Peyer's patch (tissue), 4 donors: ENCODE measurements at regions not wholly inside any gene's neighbourhood (a gene's known extent, or its start where the extent isn't known, plus 50 kb on each side); places are given as distances from the start of the nearest gene placed in this dataset.
A peak's percentile ranks its signal among the peaks of the same experiment; 100 is the strongest.

Experiments
- DNase-seq, 3 donors: peaks; one replicate each; pipeline ENCODE4 v3.0.0-alpha.2; 2017 to 2019
- H3K27ac ChIP-seq, 4 donors: fragments of 200-600 bp; sonication (generic); one replicate each; pipeline ENCODE4 v1.5.1; 2016 to 2019
- H3K27me3 ChIP-seq, 2 donors: fragments of 200-600 bp; sonication (generic); one replicate each; pipeline ENCODE4 v1.5.1; 2019
- H3K36me3 ChIP-seq, 3 donors: fragments of 200-600 bp; sonication (generic); one replicate each; pipeline ENCODE4 v1.5.1; 2016 to 2019
- H3K4me1 ChIP-seq, 4 donors: fragments of 200-600 bp; sonication (generic); one replicate each; pipeline ENCODE4 v1.5.1; 2016 to 2019
- H3K4me3 ChIP-seq, 4 donors: fragments of 200-600 bp; sonication (generic); 1 replicate in 3 of 4; 2 replicates in 1 of 4; pipeline ENCODE4 v1.5.1; 2016 to 2019; ENCODE audit warnings: mild to moderate bottlenecking in 1 of 4
- H3K9me3 ChIP-seq, 4 donors: fragments of 200-600 bp; sonication (generic); one replicate each; pipeline ENCODE4 v1.5.1; 2016 to 2019; ENCODE audit warnings: mild to moderate bottlenecking in 1 of 4
- POLR2A ChIP-seq, 2 donors: fragments of 450-650 bp; IDR thresholded peaks; one replicate each; pipeline ENCODE4 v1.5.1; 2017; ENCODE audit warnings: antibody characterized with exemption in 2 of 2, mild to moderate bottlenecking in 2 of 2, moderate library complexity in 2 of 2
- TF ChIP-seq, protein P1 (sequence below), 6 experiments: fragments of 450-650 bp in 4 of 6; fragments of 200-600 bp in 2 of 6; sonication (generic) in 1 of 6; IDR thresholded peaks; one replicate each; pipeline ENCODE4 v1.5.1; 2017 to 2019; ENCODE audit warnings: antibody characterized with exemption in 6 of 6, mild to moderate bottlenecking in 3 of 6, moderate library complexity in 1 of 6

DNA sequence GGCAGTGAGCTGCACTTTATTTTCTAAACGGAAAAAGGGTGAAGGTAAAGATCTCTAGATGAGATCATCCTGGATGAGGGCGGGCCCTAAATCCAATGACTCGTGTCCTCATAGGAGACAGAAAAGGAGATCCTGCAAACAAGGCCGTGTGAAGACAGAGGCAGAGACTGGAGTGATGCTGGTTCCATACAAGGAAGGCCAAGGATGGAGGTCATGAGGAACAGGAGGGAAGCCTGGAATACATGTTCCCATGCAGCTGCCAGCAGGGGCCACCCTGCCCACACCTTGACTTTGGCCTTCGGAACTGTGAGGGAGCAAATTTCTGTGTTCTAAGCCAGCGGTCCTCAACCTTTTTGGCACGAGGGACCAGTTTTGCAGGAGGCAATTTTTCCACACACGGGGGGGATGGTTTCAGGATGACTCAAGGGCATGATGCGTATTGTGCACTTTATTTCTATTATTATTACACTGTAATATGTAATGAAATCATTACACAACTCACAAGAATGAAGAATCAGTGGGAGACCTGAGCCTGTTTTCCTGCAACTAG, 94.3 kb downstream of the PSMG1 start:
- no peaks in the 10 kb centered on the region for H3K4me1 ChIP-seq
- peak overlapping the region in 2 of 4 donors; percentile 6 to 68 for H3K27ac ChIP-seq

DNA sequence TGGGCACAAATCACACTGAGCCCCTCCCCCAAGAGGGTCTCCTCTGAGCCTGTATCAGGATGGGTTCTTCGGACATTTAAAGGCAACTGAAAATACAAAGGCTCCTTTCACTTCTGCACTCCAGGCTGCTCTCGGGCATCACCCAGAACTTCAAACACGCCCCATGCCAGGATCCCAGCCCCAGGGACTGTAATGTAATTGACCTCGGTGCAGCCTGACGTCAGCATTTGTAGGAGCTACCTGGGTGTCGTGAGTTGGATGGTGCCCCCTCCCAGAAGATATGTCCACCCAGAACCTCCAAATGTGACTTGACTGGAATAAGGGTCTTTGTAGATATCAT, 95.2 kb downstream of the PSMG1 start:
- no peak for DNase-seq
- H3K9me3 ChIP-seq = no peaks in the 10 kb centered on the region
- no peaks in the 10 kb centered on the region for H3K4me1 ChIP-seq
- TF ChIP-seq POLR2A (IDR thresholded peaks at IDR 0.05) = no peak
- TF ChIP-seq, protein P1, sequence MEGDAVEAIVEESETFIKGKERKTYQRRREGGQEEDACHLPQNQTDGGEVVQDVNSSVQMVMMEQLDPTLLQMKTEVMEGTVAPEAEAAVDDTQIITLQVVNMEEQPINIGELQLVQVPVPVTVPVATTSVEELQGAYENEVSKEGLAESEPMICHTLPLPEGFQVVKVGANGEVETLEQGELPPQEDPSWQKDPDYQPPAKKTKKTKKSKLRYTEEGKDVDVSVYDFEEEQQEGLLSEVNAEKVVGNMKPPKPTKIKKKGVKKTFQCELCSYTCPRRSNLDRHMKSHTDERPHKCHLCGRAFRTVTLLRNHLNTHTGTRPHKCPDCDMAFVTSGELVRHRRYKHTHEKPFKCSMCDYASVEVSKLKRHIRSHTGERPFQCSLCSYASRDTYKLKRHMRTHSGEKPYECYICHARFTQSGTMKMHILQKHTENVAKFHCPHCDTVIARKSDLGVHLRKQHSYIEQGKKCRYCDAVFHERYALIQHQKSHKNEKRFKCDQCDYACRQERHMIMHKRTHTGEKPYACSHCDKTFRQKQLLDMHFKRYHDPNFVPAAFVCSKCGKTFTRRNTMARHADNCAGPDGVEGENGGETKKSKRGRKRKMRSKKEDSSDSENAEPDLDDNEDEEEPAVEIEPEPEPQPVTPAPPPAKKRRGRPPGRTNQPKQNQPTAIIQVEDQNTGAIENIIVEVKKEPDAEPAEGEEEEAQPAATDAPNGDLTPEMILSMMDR (IDR thresholded peaks at IDR 0.05) = no peak
- peak overlapping the region in 1 of 4 donors; percentile 68 for H3K27ac ChIP-seq
- H3K4me3 ChIP-seq = no peak overlapping the region
- H3K27me3 ChIP-seq = no peaks in the 10 kb centered on the region
- no peaks in the 10 kb centered on the region for H3K36me3 ChIP-seq

More for the DNA sequence above, 94.3 kb downstream of the PSMG1 start:
- no peaks in the 10 kb centered on the region for H3K36me3 ChIP-seq
- no peaks in the 10 kb centered on the region for H3K27me3 ChIP-seq
- no peak overlapping the region for H3K4me3 ChIP-seq
- DNase-seq = peak in 1 of 3 donors; percentile 66
- no peak for TF ChIP-seq POLR2A (IDR thresholded peaks at IDR 0.05)
- TF ChIP-seq, protein P1 (IDR thresholded peaks at IDR 0.05) = no peak
- H3K9me3 ChIP-seq = no peaks in the 10 kb centered on the region

DNA sequence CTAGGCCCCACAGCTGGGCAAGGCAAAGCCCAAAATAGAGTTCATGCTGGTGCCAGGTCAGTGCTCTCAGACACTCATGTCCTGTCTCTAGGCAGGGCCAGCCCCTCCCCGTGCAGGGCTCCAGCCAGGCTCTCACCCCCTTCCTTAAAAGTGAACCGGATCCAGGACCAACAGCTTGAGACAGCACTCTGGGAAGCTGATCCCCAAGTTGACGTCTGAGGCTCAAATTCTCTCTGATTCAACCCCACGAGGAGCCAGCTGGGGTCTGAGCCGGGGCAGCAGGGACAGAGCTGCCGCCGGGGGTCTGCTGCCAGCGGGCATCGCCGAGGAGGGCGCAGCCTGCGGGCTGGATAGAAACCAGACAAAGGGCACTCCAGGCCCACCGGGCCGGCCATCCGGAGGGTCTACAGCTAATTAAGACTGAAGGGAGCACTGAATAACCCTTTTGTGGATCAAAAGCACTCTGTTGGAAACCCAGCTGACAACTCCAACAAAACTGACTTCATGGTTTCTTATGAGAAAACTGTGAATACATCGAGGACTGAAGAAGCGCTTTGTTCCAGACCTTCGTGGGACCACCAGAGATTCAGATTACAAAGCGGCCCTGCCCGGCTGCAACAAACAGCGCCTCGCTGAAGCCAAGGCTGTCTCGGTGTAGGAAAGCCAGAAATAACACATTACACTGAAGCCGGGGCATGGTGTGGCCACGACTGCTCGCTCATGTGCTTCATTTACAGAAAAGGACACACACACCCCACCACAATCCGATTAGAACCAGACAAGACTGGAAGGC, 95.8 kb downstream of the PSMG1 start:
- Histone ChIP-seq H3K36me3 (no peaks in the 10 kb centered on the region), H3K4me1 (no peaks in the 10 kb centered on the region), H3K27me3 (no peaks in the 10 kb centered on the region), H3K27ac (peak overlapping the region in 1 of 4 donors; percentile 68), H3K4me3 (no peak overlapping the region), H3K9me3 (no peaks in the 10 kb centered on the region)
- TF ChIP-seq POLR2A (IDR thresholded peaks at IDR 0.05) = no peak
- TF ChIP-seq, protein P1 (IDR thresholded peaks at IDR 0.05) = no peak
- no peak for DNase-seq

DNA sequence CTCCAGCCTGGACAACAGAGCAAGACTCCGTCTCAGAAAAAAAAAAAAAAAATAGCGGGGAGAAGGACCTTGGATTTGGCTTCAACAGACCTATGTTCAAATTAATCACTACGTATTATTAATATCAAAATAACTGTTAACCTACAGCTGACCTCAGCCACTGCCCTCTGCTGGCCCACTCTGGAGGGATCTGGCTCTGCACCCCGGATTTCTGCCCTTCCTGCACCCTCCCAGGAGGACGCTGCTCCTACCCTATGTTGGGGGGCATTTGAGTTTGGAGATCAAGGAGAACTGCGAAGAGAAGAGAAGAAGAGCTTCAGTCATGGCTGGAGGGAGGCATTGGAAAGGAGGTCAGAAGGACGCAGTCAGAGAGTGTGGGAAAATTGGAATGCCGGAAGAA, 96.7 kb downstream of the PSMG1 start:
- DNase-seq = no peak
- H3K27me3 ChIP-seq = no peaks in the 10 kb centered on the region
- H3K36me3 ChIP-seq = no peaks in the 10 kb centered on the region
- no peak overlapping the region for H3K27ac ChIP-seq
- H3K4me1 ChIP-seq = no peaks in the 10 kb centered on the region
- TF ChIP-seq, protein P1 (IDR thresholded peaks at IDR 0.05) = no peak
- TF ChIP-seq POLR2A (IDR thresholded peaks at IDR 0.05) = no peak
- no peaks in the 10 kb centered on the region for H3K9me3 ChIP-seq
- H3K4me3 ChIP-seq = no peak overlapping the region

DNA sequence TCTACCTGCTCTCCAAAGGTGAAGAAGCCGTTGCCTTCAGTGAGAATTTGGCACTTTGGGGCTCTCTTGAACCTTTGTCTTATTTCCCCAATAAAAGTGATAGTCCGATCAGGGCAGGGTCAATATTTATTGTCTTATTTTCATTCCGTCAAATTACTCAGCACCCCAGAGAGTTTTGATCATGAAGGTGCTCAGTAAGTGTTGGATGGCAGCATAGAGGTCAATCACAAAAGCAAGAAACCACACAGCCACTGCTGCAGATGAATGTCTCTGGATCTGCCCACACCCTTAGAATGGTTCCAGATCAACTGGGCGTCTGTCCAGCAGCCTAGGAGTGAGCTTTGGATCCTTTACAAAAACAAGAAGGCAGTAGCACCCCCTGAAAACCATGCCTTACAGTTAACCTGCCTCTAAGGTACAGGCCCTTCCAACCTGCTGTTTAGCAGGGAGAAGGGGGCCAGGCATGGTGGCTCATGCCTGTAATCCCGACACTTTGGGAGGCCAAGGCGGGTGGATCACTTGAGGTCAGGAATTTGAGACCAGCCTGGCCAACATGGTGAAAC, 97.3 kb downstream of the PSMG1 start:
- H3K9me3 ChIP-seq = no peaks in the 10 kb centered on the region
- no peak overlapping the region for H3K4me3 ChIP-seq
- H3K27me3 ChIP-seq = no peaks in the 10 kb centered on the region
- DNase-seq = no peak
- TF ChIP-seq, protein P1 (IDR thresholded peaks at IDR 0.05) = no peak
- no peak for TF ChIP-seq POLR2A (IDR thresholded peaks at IDR 0.05)
- no peaks in the 10 kb centered on the region for H3K36me3 ChIP-seq
- no peaks in the 10 kb centered on the region for H3K4me1 ChIP-seq
- H3K27ac ChIP-seq = no peak overlapping the region
